T1000 (cell line): ENCODE measurements at regions not wholly inside any gene's neighbourhood (a gene's known extent, or its start where the extent isn't known, plus 50 kb on each side); places are given as distances from the start of the nearest gene placed in this dataset.
"Not testable (repeated sequence)": the region's sequence is repeated elsewhere in the genome, so short reads cannot be mapped to it uniquely, and the experiment has no call there.

Source experiments
- DNase-seq: peaks from one replicate; lab custom pipeline; 2025; ENCODE audit warnings: mixed read lengths; lab: John Stamatoyannopoulos, UW

DNA sequence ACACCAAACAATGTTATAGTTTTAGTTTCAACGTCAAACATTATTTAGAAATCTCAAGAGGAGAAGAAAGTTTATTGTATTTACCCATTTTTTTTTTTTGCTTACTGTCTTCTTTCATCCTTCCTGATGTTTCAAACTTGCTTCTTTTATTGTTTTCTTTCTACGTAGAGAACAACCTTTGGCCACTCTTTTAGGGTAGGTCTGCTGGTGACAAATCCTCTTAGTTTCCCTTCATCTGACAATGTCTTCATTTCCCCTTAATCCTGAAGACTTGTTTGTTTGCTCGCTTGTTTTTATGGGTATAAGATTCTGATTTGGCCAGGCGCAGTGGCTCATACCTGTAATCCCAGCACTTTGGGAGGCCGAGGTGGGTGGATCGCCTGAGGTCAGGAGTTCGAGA, 89.1 kb downstream of the RHOU start:
- DNase-seq = no peak

DNA sequence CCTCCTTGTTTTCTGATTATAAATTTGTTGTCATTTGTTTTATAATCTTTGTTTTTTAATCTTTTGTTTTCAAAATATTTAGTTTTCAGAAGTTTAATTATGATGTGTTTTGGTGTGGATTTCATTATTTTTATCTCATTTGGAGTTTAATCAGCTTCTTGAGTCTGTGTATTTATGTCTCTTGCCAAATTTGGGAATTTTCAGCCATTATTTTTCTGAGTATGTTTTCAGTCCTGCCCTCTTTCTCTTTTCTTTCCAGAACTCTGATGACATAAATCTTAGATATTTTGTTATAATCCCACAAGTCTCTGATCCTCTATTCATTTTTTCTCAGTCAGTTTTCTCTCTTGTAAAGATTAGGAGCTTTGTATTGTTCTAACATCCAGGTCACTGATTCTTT, 89.8 kb downstream of the RHOU start:
- no peak for DNase-seq

DNA sequence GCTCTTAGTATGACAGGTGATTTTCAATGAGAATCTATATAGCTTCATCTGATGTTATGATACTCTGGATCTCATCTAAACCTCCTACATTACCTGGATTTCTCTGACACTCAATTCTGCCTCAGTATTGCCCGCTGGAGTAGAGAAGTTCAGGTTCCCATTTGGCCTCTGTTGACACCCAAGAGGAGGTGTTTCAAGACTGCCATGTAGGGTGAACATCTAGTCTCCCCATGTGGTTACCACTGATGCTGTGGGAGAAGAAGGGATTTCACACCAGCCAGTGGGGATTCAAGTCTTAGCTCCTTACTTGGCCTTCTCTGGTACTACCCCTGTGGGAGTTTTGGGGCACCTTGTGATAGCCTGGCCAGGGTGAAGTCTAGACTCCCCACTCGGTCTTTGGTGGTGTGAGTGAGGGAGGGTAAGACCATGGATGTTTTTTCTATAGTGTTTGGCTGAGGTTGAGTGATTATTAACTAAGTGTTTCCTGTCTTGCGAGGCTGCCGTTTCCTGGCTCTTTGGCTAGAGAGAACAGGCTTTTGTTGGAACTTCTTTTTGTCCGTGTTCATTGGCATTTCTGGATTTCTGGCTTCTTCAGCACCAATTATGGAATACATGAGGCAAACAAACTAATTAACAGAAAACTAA, 90.7 kb downstream of the RHOU start:
- no peak for DNase-seq

DNA sequence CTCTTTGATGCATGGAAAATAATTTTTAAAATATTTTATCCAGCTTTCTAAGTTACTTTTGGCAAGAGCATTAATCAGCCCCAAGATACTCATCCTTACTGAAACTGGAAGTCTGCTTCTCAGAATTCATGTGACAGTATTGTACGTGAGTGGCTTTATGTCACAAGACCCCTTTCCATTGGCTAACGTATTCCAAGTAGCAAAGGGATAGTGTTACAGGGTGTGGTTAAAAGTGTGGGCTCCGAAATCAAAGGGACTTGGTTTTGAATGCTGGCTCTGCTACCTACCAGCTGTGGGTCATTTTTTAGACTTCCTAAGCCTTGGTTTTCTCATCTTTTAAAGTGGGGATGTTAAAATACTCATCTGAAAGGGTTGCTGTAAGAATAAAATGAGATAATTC, 91.7 kb downstream of the RHOU start:
- no peak for DNase-seq

DNA sequence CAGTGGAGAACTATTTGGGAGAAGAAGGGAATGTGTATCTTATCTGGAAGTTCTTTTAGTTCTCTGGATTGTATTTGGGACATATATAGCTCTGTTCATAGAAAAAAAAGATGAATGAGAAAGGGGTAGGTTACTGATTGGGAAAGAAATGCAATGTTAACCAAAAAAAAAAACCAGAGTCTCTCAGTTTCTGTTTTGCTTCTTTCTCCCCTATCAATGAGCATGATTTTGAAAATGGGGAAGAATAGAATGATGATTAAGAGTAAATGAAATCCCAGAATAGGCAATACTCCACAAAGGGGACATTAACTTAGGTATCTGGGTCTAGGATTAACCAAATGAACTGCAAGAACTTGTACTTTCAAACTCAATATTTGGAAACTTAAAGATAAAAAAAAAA, 92.9 kb downstream of the RHOU start:
- DNase-seq = no peak

DNA sequence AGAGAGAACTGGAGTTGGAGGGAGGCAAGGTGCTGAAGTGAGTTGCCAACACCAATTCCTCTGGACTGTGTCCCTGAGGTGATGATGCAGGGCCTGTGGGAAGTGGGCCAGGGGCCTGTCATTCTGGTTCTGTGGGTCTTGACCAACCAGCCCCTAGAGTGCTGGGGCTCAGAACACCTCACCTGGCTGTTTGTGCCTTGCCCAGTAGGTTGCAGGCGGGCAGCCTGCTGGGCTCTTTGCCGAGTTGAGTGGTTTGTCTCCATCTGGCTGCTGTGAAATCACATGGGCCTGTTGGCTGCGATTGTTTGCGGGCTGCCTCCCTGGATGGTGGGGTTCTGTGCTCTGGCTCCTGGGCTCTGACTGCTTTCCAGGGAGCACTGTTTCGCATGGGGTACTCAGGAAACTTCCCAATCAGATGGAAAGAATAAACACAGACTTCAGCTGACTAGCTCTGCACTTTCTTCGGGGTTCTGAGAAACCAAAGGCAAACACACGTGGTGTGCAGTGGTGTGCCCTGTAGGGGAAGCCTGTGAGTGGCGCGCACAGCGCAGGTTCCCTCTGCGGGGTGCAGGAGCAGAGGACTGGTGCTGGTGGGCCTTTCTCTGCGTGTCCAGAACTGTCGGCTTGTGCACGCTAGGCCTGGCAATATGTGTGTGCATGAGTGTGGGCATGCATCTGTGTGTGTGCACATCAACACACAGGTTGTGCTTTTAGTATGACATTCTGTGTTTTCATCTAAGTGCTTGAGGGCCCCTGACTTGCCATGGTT, 95.1 kb downstream of the RHOU start:
- no peak for DNase-seq

DNA sequence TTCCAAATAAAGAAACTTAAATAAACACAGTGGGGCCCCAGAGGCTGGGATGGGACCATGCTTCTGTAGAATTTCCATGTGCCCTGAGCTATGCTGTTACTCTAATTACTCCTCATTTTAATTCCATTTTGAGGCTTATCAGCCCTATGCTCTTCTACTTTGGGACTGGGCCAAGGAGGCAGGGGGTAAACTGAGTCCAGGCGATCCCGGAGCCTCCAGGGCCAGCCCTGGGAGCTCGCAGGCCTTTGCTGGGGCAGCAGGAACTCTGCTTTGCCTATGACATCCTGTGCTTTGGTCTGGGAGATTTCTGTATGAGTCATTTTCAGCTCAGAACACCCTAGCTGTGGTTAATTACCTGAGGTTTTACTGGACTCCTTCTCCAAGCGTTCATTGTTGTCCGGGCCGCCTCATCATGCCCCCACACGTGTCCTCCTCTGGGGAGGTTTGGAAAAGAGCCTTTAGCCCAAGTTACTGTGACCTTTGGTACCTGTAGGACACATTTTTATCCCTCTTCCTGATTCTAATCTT, 95.7 kb downstream of the RHOU start:
- DNase-seq = no peak

DNA sequence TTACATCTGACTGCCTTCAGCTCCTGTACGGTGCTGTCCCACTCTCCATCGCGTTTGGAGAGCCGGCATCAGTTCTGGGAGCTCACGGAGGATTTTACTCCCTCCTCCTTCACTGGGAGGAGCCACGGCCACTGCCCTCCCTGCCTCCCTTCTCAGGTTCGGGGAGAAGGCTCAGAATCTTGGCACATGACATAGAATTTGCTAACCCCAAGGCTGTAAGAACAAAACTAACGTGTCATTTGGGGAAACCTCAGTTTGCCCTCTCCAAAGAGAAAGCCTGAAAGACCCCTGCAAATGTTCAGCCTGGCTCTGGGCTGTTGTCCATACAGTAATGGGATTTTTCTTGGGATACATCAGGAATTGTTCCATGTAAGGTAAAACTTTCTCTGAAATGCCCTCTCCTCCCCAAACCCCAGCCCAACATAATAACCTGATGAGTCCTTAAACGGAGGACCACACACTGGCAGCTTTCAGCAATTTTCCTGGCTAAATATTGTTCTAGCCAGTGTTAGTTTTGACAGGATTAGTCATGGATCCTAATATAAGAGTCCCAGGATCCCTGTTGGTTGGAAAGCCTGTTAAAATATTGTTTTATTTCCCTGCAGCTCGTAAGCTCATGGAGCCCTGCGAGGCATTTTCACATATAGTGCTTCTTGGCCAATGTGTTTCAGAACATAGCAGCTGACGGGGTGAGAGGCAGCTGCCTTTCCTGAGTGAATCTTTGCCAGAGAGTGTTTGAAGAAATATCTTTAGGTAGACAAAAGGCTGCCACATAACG, 98.8 kb downstream of the RHOU start:
- DNase-seq = no peak

DNA sequence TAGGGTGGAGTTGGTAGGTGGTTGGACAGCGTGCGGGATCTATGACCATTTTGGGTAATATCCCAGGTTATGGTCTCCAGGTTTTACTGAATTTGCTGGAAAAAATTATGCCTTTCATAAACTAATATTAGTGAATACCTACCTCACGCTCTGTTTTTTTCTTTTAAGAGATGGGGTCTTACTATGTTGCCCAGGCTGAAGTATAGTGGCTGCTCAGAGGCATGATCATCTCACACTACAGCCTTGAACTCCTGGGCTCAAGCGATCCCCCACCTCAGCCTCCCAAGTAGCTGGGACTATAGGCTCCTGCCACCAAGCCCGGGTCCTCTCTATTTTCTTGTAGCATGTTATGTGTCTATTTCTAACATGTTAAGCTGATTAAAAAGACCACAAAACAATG, 100.2 kb downstream of the RHOU start:
- no peak for DNase-seq

DNA sequence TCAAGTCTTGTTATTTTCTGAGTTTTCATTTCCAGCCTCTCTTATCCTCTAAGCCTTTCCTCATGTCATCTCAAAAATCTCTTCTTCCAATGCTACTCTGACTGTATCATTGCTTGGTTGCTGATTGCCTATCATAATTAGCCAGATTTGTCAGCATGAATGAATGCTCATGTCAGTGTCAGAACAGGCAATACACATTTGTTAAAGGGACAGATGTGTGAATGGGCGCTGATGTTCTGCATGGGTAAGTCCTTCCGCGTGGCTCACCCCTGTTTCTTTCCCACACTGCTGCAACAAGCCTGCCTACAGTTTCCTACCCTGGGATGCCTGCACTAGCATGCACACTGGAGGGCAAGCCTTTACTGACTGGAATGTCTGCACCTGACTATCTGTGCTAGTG, 100.6 kb downstream of the RHOU start:
- DNase-seq = no peak

DNA sequence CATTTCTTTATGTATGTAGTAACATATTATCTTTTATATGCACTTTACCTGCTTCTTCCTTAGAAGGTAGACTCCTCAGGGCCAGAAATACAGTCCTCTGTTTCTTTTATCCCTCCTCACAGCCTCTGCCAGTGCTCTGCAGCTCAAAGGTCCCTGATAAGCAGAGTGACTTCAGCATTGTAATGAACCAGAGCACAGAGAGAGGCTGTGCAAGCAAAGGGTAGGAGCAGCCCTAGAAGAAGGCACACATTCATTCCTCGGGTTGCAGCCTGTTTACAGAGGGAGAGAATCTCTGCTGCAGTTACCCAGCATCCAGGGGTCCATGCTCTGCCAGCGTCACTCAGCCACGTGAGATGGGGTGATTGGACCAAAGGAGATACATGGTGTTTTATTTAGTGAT, 101.1 kb downstream of the RHOU start:
- no peak for DNase-seq

DNA sequence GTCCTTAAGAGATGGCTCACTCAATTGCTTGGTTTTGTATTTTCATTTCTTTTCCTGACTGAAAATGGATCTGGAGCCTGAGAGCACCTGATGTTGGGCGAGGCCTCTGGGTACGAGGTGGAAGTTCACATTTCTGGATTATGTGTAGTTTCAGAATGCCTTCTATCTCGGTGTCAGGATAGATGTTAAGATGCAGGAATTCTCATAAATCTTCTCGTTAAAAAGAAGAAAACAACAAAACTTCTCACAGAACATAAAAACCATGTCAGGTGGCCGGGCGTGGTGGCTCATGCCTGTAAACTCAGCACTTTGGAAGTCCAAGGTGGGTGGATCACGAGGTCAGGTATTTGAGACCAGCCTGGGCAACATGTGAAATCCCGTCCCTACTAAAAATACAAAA, 101.8 kb downstream of the RHOU start:
- DNase-seq = no peak

DNA sequence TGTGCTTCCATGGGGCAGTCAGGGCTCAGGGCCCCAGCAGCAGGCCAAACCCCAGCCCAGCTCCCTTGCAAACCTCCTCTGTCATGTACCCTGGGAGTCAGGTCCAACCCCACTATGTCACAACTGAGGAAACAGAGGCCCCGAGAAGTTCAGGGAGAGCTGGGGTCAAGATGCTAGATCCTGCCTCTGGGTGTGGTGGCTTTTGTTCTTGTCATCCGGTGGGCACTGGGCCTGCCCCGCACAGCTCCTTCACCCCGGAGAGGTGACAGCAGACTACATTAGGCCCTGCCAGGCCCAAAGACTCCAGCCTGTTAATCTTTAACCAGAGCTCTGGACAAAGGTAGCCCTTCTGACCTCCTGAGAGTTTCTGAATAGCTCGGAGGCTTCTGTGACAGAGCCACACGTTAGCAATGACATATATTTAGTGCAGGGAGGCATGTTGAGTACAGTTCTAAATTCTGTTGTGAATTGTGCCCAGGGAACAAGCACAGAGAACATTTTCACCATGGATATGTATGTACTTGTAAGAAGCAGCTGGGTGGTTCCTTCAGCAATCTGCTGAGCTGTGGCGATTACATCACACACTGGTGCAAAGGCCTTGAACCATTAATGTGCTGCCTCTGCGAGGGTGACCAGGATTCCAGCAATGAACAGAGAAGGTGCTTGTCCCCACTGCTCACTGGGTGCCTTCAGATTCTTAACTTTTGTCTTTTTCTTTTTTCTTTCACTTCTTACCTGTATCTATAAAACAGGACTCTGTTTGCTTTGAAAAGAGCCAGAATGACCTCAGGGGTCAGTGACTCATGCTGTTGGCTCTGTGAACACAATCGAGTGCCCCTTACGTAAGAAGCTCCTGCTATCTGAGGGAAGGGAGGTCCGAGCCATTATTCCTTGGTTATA, 102.8 kb downstream of the RHOU start:
- no peak for DNase-seq

DNA sequence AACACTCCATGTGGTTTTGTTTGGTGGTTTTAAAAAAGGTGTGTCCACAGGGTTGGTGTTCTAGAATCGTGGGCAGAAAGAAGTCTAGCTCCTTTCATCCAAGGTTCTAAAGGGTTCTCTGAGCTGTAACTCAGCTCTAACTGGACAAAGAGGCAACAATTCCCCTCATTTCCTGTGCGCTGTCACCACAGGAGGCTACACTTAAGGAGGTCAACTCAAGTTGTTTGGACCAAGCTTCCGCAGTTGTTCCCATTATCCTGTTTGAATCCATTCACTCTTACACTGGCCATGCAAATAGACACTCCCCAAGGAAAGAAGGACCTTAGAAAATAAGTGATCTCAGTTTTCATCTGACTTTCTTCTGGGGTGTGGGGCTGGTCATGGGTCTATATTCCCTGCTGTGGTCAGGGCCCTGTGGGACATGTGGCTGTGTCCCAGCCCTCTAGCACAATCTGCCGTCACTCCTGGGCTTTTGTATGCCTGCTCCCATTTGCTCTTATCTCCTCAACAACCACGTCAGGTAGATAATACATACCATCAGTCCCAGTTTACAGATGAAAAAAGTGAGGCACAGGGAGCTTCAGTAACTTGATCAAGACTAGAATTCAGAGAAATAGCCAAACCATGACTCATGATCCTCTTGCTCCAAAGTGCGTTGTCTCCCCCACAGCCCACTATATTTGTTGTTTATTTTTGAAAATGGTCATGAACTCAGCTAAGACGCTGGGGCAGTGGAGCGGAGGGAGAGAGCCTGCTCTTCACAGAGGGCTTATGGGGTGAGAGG, 103.6 kb downstream of the RHOU start:
- no peak for DNase-seq

DNA sequence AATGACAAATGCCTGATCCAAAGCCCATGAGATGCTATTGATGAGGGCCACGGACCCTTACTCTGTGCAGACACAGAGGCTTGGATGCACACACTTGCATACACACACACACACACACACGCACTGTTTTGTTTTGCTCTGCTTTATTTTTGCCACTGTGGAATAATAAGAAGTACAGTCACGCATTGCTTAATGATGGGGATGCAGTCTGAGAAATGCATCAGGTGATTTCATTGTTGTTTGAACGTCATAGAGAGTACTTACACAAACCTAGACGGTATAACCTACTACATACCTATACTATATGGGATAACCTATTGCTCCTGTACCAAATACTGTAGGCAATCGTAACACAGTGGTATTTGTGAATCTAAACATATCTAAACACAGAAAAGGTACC, 104.4 kb downstream of the RHOU start:
- no peak for DNase-seq

DNA sequence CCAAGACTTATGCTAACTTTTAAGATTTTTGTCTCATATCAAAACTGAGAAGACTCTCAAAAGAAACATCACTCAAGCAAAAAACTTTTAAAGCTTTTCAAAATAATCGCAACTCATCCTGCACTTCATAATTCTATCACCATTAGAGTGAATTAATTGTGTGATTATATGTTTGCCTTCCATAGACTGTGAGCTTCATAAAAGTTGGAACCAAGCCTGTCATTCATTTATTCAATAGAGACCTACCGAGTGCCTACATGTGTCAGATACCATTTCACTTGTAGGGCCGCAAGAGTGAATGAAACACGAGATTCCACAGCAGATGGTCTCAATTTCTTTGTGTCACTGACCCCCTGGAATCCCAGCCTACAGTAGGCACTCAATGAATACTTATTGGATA, 106.4 kb downstream of the RHOU start:
- no peak for DNase-seq

DNA sequence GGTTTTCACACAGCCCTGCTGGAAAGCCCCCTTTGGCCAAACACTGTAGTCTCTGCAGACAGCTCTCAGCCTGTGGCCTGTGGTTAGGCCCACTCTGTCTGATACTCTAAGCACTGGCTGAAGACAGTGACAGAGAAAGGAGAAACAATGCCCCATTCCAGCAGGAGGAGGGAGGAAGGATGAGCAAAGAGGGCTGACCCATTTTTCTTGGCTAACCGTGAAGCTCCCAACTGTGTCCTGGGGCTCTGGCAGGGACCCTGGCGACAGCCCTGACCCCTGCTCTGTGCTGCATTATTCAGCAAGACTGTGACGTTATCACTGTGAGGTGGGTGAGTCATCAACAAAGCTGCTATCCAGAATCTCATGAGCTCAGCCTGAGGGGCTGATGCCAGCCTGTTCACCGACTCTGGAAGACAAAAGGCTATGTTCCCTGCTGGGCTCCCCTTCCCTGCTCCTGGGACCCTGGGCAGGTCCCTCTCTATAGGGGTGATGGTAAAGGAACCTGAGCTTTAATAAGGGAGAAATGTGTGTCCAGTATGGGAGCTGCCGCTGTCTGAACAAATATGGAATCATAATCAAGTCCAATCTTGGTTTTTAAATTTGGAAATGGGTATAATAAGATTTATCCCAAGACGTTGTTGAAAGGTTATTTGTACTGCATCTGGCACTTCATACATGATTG, 107.0 kb downstream of the RHOU start:
- no peak for DNase-seq

DNA sequence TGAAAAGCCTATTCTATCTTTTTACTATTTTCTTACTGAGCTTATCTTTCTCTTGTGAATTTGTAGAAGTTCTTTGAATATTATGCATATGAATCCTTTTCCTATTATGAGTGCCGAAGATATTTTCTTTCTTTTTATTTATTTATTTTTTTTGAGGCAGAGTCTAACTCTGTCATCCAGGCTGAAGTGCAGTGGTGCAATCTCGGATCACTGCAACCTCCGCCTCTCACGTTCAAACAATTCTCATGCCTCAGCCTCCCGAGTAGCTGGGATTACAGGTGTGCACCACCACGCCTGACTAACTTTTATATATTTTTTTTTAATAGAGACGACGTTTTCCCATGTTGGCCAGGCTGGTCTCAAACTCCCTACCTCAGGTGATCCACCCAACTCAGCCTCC, 109.8 kb downstream of the RHOU start:
- DNase-seq = no peak

DNA sequence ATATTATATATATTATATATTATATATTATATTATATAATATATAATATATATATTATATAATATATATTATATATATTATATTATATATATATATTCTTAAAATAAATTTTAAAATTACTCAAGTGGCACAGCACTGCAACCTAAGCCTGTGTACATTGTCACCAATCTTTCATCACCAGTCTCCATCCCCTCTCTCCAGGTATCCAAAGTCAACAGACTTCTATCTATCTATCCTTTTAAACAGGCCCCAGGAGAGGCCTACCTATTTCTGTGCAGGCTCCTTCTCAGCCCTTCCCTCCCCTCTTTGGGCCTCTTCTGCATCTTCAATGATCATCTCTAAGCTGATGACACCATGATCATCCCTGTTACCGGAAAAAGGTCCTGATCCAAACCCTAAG, 111.7 kb downstream of the RHOU start:
- DNase-seq = no peak

DNA sequence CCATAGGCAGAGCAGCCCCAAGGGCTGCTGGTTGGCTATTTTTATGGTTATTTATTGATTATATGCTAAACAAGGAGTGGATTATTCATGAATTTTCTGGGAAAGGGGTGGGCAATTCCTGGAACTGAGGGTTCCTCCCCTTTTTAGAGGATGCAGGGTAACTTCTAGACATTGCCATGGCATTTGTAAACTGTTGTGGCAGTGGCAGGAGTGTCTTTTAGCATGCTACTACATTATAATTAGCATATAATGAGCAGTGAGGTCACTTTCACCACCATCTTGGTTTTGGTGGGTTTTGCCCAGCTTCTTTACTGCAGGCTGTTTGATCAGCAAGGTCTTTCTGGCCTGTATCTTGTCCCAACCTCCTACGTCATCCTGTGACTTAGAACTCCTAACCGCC, 112.2 kb downstream of the RHOU start:
- DNase-seq = not testable (repeated sequence)

DNA sequence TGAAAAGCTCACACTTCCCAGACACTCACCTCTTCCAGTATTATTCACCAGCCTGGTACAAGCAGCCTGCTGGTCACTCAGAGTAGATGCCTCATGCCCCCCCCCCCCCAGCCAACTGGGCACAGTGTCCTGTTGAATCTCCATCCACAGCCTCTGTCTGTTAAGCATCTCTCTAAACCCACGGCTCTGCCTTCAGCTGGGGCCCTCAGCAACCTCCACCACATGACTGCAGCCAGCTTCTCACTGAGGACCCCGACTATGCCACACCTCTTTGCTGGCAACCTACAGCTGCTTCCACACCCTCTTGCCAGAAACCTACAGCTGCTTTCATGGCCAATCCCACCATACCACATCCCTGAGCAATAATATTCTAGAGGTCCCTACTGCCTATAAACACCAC, 113.1 kb downstream of the RHOU start:
- DNase-seq = no peak
